Endothelial cell of hepatic sinusoid (primary cell): ENCODE measurements at regions not wholly inside any gene's neighbourhood (a gene's known extent, or its start where the extent isn't known, plus 50 kb on each side); places are given as distances from the start of the nearest gene placed in this dataset.

Source experiments
- in situ Hi-C: cut with HindIII; loops from 2 replicates; pipeline ENCODE4 v1.10.0; 2017; ENCODE audit warnings: low sequenced_read_pairs

DNA sequence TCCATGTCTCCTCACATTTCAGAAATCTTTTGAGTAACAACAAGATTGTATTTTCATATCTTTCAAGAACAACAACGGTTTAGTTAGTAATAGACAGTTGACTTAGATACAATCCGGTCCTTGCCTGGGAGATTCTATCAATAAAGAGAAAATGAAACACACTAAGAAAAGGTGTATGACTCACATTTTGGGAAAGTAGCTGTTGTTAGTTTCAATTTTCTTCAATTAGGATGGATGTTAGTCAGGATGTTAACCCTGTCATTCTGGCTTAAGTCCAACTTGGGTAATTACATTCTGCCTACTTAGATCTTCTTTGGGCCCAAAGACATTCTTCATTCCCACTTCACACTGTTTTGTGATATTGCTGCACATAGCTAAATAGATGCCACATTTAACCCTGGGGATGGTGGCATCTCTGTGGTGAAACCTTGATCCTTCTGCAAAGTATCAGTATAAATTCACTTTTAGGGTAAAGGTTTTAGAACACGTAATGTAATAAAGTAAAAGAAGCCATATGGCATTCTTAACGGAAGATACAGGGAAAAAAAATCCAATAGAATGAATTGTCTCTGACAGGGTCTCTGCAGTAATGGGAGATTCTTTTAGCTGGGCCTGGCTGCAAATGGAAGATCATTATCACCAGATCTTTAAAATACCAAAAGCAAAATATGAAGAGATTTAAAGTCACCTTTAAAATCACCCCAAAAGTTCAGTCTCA is 365.5 kb downstream of the FIGN start:
- in situ Hi-C loops: no loop called here

DNA sequence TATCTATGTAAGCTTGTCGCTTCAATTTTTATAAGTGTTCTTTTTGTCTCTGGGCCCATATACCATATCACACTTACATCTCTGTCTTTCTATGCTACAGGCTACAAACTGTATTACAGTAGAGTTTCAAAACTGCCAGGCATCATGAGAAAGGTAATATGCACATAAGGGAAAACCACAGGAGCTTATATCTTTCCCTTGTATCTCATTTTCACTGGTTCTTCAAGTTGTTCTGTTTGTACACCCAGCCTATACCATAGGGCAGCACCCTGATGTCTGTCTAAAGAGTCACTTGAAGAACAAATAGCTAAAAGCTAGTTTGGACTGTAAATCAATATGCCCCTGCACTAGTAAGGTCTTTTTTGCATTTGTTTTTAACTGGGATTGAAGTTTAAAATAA is 366.7 kb downstream of the FIGN start:
- in situ Hi-C loops: no loop called here

- in situ Hi-C loops: no loop called here
Observed at GRCh38 chr2:163368655-163369054, 367.2 kb downstream of the FIGN start.

DNA sequence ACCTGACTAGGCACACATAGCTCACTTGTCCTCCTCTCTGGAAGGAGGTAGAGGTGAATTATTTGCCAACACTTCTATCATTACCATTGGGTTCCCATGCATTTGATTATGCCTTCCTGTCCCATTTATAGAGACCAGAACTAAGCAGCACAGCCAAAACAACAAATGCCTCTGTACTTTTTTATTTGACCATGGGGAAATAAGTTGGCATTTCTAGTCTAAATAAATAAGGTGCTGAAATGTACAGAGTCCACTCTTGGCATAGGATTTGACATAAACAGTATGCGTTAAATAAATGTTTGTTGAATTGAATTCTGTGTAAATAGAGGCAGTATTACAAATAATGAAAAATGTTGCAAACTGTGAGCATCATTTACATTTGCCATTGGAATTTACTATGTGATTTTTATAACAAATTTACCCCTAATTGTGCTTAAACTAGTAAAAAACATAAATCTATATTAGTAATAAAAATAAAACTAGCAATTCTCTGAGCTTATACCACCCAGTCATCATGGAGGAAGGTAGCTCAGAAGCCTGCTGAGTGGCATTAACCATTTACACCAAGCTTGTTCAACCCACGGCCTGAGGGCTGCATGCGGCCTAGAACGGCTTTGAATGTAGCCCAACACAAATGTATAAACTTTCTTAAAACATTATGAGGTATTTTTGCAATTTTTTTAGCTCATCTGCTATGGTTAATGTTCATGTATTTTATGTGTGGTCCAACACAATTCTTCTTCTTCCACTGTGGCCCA is 367.8 kb downstream of the FIGN start:
- in situ Hi-C loops: no loop called here

GRCh38 chr2:163364736-163365135 is 371.1 kb downstream of the FIGN start:
- in situ Hi-C loops: no loop called here

DNA sequence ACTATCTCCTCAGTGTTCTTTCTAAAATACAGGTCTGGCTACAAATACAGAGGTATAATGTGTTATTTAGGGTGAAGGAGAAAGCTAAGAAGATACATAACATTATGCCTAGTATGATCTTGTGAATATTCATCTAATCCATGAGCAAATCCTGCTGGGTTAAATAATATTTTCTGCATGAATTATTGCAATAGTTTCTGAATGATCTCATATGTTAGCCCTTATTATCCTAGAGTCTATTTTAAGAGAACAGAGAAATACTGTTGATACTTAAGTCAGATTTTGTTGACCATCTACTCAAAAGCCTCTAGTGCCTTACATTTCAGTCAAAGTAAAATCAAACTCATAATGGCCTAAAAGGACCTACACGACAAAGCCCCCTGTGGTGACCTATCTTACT is 382.3 kb downstream of the FIGN start:
- in situ Hi-C loops: no loop called here

GRCh38 chr2:163351966-163352365 is 383.8 kb downstream of the FIGN start:
- in situ Hi-C loops: no loop called here

DNA sequence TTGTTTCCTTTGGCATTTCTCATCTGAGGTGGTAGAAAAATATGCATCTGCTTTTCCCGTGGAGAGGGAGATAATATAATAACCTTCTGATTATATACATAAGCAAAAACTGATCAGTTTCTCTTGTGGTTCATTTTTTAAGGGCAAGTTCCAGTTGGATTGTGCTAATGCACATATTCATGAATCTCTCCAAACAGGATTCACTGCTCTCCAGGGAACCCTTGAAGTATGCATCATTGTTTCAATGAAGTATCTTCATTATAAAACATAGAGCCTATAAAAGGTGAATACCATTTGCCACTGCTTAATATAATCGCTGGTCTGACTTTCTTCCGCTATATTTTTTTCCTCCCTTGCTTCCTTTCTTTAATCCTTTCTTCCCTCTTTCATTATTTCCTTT is 384.7 kb downstream of the FIGN start:
- in situ Hi-C loops: no loop called here

DNA sequence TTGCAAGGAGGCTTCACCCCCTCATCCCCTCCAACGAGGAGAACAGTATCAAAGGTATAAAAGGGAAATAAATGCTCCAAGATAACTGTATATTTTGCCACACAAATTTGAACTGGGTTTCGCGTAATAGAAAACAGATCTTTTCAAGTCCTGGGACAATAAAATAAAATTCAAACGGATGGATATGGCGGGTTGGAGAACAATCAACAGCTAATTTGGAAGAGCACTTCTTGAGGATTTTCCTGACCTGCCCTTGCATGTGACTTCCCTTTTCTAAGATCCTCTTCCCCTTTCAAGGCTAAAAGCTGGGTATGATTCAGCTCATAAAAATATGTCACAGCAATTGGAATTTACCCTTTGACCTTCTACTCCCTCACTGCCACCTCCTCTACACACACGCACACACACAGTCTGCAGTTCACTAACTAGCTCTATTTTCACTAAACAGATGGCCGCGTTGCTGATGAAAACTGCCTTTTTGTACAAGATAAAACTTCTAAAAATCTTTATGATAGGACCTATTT is 386.9 kb downstream of the FIGN start:
- in situ Hi-C loops: no loop called here

DNA sequence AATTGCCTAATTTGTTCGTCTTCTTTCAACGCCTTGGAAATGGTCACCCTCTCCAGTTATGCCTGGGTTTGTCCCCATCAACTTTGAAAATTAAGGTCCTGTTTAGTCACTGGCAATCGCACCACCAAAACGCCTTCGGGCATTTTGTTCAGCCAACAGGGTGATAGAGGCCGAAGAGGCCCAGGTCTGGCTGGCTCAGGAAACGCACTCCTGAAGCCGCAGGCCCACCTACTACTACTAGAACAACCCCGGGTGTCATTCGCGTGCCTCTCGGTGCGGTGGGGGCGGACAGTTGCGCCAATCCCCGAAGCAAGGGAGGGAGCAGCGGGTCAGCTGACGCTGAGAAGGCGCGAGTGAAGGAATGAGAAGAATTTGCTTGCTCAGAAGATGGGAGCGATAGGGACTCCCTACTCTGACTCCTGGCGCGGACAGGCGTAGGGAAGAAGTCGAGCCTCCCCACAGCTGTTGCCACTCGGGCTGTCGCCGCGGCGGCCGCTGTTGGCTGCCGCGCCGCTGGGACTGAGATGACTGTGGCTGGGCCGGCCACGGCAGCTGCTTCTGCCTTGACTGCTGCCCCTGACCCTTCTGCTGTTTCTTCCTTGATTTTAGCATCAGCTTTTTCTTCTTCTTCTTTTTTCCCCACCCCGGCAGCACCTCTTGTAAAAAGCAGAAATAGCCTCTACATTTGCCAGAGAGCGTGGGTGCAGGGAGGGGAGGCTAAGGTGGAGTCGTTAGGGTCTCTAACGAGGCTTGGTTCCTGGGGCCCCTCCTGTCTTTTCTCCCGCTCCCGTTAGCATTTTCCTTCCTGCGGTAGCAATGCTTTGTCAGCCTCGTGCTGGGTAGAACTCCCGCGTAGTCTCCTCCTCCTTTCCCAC is 387.6 kb downstream of the FIGN start:
- in situ Hi-C loops: no loop called here

DNA sequence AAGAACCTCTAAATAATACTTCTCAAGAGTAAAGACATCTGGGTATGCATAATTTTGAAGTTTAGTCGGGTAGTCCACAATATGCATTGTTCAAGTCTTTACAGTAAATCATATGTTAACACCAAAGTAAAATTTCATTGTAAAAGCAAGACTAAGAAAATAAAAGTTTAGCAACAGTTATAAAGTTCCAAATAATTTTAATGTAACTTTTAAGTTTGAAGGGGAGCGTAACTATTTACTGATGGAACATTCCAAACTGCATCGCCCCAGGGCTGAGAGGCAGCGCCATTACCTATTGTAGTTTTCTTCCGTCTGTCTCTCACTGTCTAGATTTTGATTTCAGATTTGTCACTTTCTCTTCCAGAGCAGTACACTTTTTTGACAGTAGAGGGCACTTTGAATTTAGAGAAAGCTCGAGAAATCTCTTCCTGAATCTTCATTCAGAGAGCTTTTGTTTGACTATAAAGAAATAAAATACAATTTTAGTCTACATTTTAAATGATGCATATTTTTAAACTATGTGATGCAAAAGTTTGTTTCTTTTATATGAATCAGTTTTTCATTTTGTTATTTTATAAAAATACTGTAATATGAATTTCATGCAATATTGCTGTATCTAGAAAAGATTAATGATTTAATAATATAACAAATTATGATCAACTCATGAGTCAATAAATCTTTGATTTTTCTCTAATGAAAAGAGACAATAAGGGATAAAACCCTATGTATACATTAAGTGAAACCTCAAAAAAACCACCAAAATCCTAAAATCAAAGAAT is 389.8 kb downstream of the FIGN start:
- in situ Hi-C loops: no loop called here

- in situ Hi-C loops: no loop called here
Observed at GRCh38 chr2:163343316-163343715, 392.5 kb downstream of the FIGN start.

GRCh38 chr2:163341426-163341825 is 394.4 kb downstream of the FIGN start:
- in situ Hi-C loops: no loop called here

DNA sequence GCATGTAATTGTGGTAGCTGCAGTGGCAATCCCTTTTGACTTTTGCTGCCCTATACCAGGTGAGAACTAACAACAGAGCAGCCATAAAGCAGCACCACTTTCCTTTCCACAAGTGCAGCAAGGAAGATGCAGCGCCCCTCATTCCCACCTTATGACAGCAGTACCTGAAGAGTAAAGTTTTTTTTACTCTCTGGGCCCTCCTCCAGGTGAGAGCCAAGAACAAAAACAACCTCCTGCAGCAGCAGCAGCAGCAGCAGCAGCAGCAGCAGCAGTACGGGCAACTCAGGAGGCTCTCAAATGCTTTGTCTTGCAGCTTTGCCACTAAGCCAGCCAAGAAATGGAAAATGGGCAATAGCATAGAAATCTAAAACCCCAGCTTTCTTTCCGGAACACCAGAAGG is 397.5 kb downstream of the FIGN start:
- in situ Hi-C loops: no loop called here

DNA sequence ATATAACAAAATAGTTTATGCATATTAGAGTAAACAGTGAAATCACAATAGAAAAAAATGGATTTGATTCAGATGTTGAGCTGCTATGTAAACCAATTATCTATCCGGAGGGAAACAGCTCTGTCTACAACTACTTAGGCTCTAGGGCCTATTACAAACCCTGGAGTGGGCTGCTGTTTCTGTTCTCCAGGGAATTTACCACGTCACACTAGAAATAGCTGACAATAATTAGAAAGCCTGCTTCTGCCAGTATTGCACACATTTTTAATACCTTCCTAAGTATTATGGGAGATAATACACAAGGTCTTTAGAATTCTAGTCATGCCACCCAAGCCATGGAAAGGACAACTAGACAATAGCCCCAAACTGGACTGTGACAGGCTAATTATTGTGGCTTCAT is 411.1 kb downstream of the FIGN start:
- in situ Hi-C loops: no loop called here

DNA sequence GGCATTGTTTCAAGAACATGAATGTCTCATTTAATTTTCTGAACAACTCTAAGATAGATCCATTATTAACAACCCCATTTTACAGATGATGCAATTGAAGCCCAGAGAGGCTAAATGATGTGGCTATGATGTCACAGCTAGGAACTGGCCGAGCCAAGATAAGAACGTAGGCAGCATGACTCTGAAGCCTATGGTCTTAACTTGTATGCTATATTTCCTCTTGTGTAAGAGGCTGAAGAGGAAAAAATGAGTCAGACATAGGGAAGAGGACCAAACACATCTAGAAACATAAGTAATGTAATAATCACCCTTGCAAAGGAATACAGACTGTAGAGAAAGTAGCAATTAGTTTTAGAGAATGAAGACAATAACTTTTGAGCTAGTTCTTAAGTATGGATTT is 416.8 kb downstream of the FIGN start:
- in situ Hi-C loops: no loop called here

- in situ Hi-C loops: no loop called here
Observed at GRCh38 chr2:163314712-163315111, 421.1 kb downstream of the FIGN start.

DNA sequence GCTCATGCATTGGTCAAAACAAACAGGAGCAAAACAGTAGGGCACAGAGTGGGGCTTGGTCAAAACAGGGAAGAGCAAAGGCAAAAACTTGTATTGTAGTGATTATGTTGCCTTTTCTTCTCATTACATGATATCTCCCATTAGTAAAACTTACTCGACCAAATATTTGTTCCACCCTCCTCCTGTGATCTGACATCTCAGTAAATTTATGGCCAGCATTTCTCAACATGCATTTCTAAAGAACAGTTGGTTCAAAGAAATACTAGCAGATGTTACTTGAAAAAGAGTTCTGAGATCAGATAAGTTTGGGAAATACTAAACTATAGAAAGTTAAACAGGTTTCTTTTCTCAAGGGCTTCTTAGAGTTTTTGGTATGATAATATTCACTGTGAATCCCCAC is 423.1 kb downstream of the FIGN start:
- in situ Hi-C loops: no loop called here

DNA sequence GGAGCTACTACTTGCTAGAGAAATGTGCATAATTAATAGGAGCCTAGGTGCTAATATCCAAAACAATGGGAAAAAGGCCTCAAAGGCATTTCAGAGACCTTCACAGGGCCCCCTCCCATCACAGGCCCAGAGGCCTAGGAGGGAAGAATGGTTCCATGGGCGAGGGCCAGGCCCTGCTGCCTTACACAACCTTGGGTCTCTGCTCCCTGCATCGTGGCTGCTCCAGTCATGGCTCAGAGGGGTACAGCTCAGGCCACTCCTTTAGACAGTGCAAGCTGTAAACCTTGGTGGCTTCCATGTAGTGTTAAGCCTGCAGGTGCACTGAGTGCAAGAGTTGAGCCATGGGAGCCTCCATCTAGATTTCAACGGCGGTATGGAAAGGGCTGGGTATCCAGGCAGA is 429.2 kb downstream of the FIGN start:
- in situ Hi-C loops: no loop called here

DNA sequence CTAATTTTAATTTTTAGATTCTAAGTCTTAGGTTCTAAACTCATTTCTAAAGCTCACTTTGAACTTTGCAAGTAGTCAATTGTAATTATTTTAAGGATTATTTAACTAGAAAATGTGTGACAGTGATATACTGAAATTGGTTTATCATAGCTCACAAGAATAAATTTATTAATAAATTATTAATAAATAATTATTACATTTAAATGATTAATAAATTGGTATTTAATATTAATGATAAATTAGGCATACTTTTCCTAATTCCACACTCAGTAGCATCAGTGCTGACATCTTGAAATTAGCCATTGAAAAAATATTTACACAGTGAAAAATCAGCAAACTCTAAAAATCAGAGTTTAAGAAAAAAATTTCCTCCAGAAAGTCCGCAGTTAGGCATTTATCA is 433.7 kb downstream of the FIGN start:
- in situ Hi-C loops: no loop called here

DNA sequence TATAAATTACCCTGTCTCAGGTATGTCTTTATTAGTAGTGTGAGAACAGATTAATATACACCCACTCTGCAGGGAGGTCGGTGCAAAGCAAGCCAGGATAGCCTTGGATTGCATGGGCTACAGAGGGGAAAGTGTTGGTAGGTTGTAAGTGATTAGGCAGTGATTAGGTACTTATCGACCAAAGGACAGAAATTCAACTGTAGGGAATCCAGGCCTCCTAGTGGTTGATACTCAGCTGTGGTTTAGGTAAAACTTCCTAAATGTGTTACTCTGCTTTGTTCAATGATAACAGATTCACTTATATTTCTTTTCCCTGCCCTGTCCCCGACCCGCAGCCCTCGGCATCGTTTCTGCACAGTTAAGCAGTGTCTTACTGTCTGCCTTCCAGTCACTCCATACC is 444.0 kb downstream of the FIGN start:
- in situ Hi-C loops: no loop called here
